Endodermal cell (in vitro differentiated cells): ENCODE measurements at regions not wholly inside any gene's neighbourhood (a gene's known extent, or its start where the extent isn't known, plus 50 kb on each side); places are given as distances from the start of the nearest gene placed in this dataset.

Experiments
- DNase-seq: peaks from one replicate; pipeline ENCODE4 v3.0.0-alpha.2; 2017
- H3K27ac ChIP-seq: 2 replicates; pipeline ENCODE4 v1.5.1; 2013; ENCODE audit warnings: mild to moderate bottlenecking, low read depth, low read length, moderate library complexity
- H3K27me3 ChIP-seq: 2 replicates; pipeline ENCODE4 v1.6.1; 2013; ENCODE audit warnings: mild to moderate bottlenecking, low read length, moderate library complexity; ENCODE audit not compliant: insufficient read depth, control insufficient read depth, poor library complexity, severe bottlenecking
- H3K36me3 ChIP-seq: 2 replicates; pipeline ENCODE4 v1.7.0; 2013; ENCODE audit warnings: mild to moderate bottlenecking, low read length, moderate library complexity; ENCODE audit not compliant: control insufficient read depth, insufficient read depth
- H3K4me1 ChIP-seq: one replicate; pipeline ENCODE4 v1.7.0; 2013; ENCODE audit warnings: low read length; ENCODE audit not compliant: control insufficient read depth, insufficient read depth
- H3K4me3 ChIP-seq: 2 replicates; pipeline ENCODE4 v1.5.1; 2013; ENCODE audit warnings: mild to moderate bottlenecking, low read length, moderate library complexity
- H3K9ac ChIP-seq: 2 replicates; pipeline ENCODE4 v1.6.1; 2013; ENCODE audit warnings: mild to moderate bottlenecking, low read length, moderate library complexity; ENCODE audit not compliant: poor library complexity, severe bottlenecking; ENCODE audit errors: extremely low read depth
- H3K9me3 ChIP-seq: 2 replicates; pipeline ENCODE4 v1.6.1; 2013; ENCODE audit warnings: mild to moderate bottlenecking, low read length, moderate library complexity; ENCODE audit not compliant: control insufficient read depth
- H3K27ac Mint-ChIP-seq: 2 replicates; pipeline ENCODE4 v1.8.0; 2020; ENCODE audit warnings: mixed read lengths
- H3K27me3 Mint-ChIP-seq: 2 replicates; pipeline ENCODE4 v1.8.0; 2021; ENCODE audit warnings: mild to moderate bottlenecking, mixed read lengths; ENCODE audit not compliant: insufficient read depth
- H3K36me3 Mint-ChIP-seq: 2 replicates; pipeline ENCODE4 v1.8.0; 2020; ENCODE audit warnings: low read depth, mixed read lengths
- H3K4me1 Mint-ChIP-seq: 2 replicates; pipeline ENCODE4 v1.8.0; 2020; ENCODE audit warnings: mixed read lengths
- H3K4me3 Mint-ChIP-seq: 2 replicates; pipeline ENCODE4 v1.8.0; 2020; ENCODE audit warnings: mild to moderate bottlenecking, moderate library complexity, mixed read lengths
- H3K9me3 Mint-ChIP-seq: 2 replicates; pipeline ENCODE4 v1.8.0; 2020; ENCODE audit warnings: mild to moderate bottlenecking, mixed read lengths
- CTCF ChIP-seq: fragments of 200-600 bp; sonication (generic); conservative IDR thresholded peaks from 2 replicates; pipeline ENCODE4 v1.5.0; 2021; ENCODE audit warnings: antibody characterized with exemption, mild to moderate bottlenecking
- WGBS, 2 experiments: methylation state at CpG; one replicate each; pipeline versions ENCODE4 v1.1.5 to v1.1.7; 2013; ENCODE audit warnings: missing lambda C conversion rate in 2 of 2, mixed read lengths in 1 of 2; ENCODE audit not compliant: insufficient coverage in 1 of 2, insufficient read length in 1 of 2; 5-methylcytosine and 5-hydroxymethylcytosine counted together

- Mint-ChIP-seq H3K4me3 (no peak overlapping the region), H3K27me3 (no peaks in the 10 kb centered on the region), H3K9me3 (no peaks in the 10 kb centered on the region), H3K27ac (no peak overlapping the region), H3K4me1 (peaks cover 23% of the 10 kb centered on the region), H3K36me3 (no peaks in the 10 kb centered on the region)
- TF ChIP-seq CTCF: no peak
- no peak overlapping the region for H3K9ac ChIP-seq
- no peaks in the 10 kb centered on the region for H3K9me3 ChIP-seq
- no peak for DNase-seq
- H3K27me3 ChIP-seq: no peaks in the 10 kb centered on the region
- no peak overlapping the region for H3K27ac ChIP-seq
- H3K36me3 ChIP-seq: no peaks in the 10 kb centered on the region
- peaks cover 14% of the 10 kb centered on the region for H3K4me1 ChIP-seq
- H3K4me3 ChIP-seq: no peak overlapping the region
- WGBS, 2 experiments: 78 to 90% methylated on average over 1 of the region's 1 CpG
Measured at GRCh38 chr5:74059706-74060105, 433.7 kb downstream of the ARHGEF28 start.

DNA sequence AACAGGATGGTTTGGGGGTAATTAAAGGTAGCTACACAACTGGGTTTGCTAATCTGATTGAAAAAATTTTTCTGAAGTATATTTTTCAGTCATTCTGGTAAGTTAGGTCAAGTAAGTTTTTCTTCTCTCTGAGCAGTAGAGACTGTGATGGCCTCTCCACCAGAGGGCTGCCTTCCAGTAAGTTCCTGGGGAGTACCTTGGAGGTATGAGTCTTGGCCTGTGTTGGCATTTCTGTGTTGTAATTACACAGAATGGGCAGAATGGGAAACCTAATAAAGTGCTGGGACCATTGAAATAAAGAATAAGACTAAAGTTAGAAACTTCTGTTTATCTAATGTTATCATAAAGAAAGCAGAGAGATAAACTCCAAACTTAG, 430.8 kb downstream of the ARHGEF28 start:
- no peak overlapping the region for H3K27ac ChIP-seq
- no peak overlapping the region for H3K4me3 Mint-ChIP-seq
- H3K4me3 ChIP-seq: no peak overlapping the region
- no peaks in the 10 kb centered on the region for H3K27me3 Mint-ChIP-seq
- DNase-seq: peak; percentile 63
- H3K4me1 ChIP-seq: peaks cover 14% of the 10 kb centered on the region
- peak; percentile 76 for TF ChIP-seq CTCF
- no peak overlapping the region for H3K27ac Mint-ChIP-seq
- H3K9me3 Mint-ChIP-seq: no peaks in the 10 kb centered on the region
- H3K36me3 Mint-ChIP-seq: no peaks in the 10 kb centered on the region
- no peaks in the 10 kb centered on the region for H3K27me3 ChIP-seq
- no peaks in the 10 kb centered on the region for H3K9me3 ChIP-seq
- peaks cover 30% of the 10 kb centered on the region for H3K4me1 Mint-ChIP-seq
- H3K36me3 ChIP-seq: no peaks in the 10 kb centered on the region
- H3K9ac ChIP-seq: no peak overlapping the region

- no peak for DNase-seq
- WGBS, 2 experiments: 85 to 89% methylated on average over 2 to 7 of the region's 7 CpGs
- Mint-ChIP-seq H3K27me3 (no peaks in the 10 kb centered on the region), H3K4me1 (peaks cover 30% of the 10 kb centered on the region), H3K27ac (peak overlapping the region; percentile 56), H3K4me3 (no peak overlapping the region), H3K36me3 (no peaks in the 10 kb centered on the region), H3K9me3 (no peaks in the 10 kb centered on the region)
- no peak for TF ChIP-seq CTCF
- H3K27me3 ChIP-seq: no peaks in the 10 kb centered on the region
- peaks cover 14% of the 10 kb centered on the region for H3K4me1 ChIP-seq
- H3K9ac ChIP-seq: no peak overlapping the region
- H3K27ac ChIP-seq: peak overlapping the region; percentile 83
- H3K4me3 ChIP-seq: no peak overlapping the region
- no peaks in the 10 kb centered on the region for H3K9me3 ChIP-seq
- H3K36me3 ChIP-seq: no peaks in the 10 kb centered on the region
Measured at GRCh38 chr5:74056107-74056788, 430.3 kb downstream of the ARHGEF28 start.
